ENCODE measurements at regions not wholly inside any gene's neighbourhood (a gene's known extent, or its start where the extent isn't known, plus 50 kb on each side); places are given as distances from the start of the nearest gene placed in this dataset.

- DNase-seq (ENCODE audit: low read depth, low spot score): no peak
- ChIA-PET POLR2A (no interaction called here), CTCF (no interaction called here)
- H3K9me3 ChIP-seq (ENCODE audit: control insufficient read depth, insufficient read depth, low read length): no peaks in the 10 kb centered on the region
- no peak for TF ChIP-seq CTCF (IDR thresholded peaks at IDR 0.05; ENCODE audit: low read depth, low read length)
- H3K27ac ChIP-seq (ENCODE audit: low read depth, low read length): no peak overlapping the region
- H3K27me3 ChIP-seq (ENCODE audit: control insufficient read depth, insufficient read depth, low read length): no peaks in the 10 kb centered on the region
- no peak overlapping the region for H3K4me3 ChIP-seq (ENCODE audit: low read depth, low read length)
Observed at GRCh38 chrX:127596882-127597281, 455.3 kb downstream of the ACTRT1 start.

DNA sequence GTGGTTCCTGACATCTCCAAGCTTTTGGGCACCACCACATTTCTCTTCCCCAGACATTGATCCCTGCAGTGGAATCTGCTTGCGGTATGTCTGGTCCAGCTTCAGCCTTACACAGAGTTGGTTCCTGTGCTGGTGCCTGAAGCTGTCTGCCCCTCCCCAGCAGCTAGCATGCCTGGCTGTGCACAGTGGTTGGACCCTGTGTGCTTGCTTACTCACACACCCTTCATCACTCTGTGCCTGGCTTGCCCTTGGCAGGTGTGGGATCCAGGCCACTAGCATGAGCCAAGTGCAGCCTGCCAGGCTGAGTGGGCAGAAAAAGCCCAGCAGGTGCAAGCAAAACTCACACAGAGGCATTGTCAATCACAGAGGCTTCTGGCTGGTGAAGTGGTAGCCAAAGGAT lies 473.8 kb downstream of the ACTRT1 start:
- TF ChIP-seq CTCF (IDR thresholded peaks at IDR 0.05; ENCODE audit: low read depth, low read length): no peak
- Histone ChIP-seq H3K4me3 (ENCODE audit: low read depth, low read length) (no peak overlapping the region), H3K27me3 (ENCODE audit: control insufficient read depth, insufficient read depth, low read length) (no peaks in the 10 kb centered on the region), H3K9me3 (ENCODE audit: control insufficient read depth, insufficient read depth, low read length) (peaks cover 13% of the 10 kb centered on the region), H3K27ac (ENCODE audit: low read depth, low read length) (no peak overlapping the region)
- DNase-seq (ENCODE audit: low read depth, low spot score): no peak
- POLR2A ChIA-PET: no interaction called here
- CTCF ChIA-PET: no interaction called here

GRCh38 chrX:127577884-127578283 lies 474.3 kb downstream of the ACTRT1 start:
- CTCF ChIA-PET: no interaction called here
- no peak for DNase-seq (ENCODE audit: low read depth, low spot score)

GRCh38 chrX:127574829-127575228 lies 477.4 kb downstream of the ACTRT1 start:
- CTCF ChIA-PET: no interaction called here
- no peak for TF ChIP-seq CTCF (IDR thresholded peaks at IDR 0.05; ENCODE audit: low read depth, low read length)
- H3K9me3 ChIP-seq (ENCODE audit: control insufficient read depth, insufficient read depth, low read length): peaks cover 13% of the 10 kb centered on the region
- DNase-seq (ENCODE audit: low read depth, low spot score): no peak
- H3K27me3 ChIP-seq (ENCODE audit: control insufficient read depth, insufficient read depth, low read length): no peaks in the 10 kb centered on the region
- no peak overlapping the region for H3K27ac ChIP-seq (ENCODE audit: low read depth, low read length)
- POLR2A ChIA-PET: no interaction called here
- no peak overlapping the region for H3K4me3 ChIP-seq (ENCODE audit: low read depth, low read length)

More at GRCh38 chrX:127577884-127578283, 474.3 kb downstream of the ACTRT1 start:
- H3K4me3 ChIP-seq (ENCODE audit: low read depth, low read length): no peak overlapping the region
- H3K27me3 ChIP-seq (ENCODE audit: control insufficient read depth, insufficient read depth, low read length): no peaks in the 10 kb centered on the region
- POLR2A ChIA-PET: no interaction called here
- TF ChIP-seq CTCF (IDR thresholded peaks at IDR 0.05; ENCODE audit: low read depth, low read length): no peak
- no peak overlapping the region for H3K27ac ChIP-seq (ENCODE audit: low read depth, low read length)
- peaks cover 13% of the 10 kb centered on the region for H3K9me3 ChIP-seq (ENCODE audit: control insufficient read depth, insufficient read depth, low read length)

DNA sequence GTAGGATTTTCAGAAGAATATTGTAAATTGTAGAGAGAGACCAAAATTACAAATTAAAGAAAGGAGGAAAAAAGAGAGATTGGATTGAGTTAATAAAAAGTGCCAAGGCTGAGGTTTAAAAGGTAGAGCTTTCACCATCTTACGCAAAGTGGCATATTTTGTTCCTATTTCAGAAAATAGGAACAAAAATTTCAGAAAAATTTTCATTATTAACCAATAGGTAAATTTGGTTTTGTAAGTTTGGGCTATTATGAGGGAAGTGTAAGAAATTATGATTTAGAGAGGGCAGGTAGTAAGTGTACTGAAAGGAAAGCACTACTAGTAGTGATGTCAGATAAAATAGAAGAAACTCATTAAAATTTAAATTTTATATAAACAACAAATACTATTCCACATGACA lies 479.7 kb downstream of the ACTRT1 start:
- no peak for DNase-seq (ENCODE audit: low read depth, low spot score)
- no peak for TF ChIP-seq CTCF (IDR thresholded peaks at IDR 0.05; ENCODE audit: low read depth, low read length)
- H3K9me3 ChIP-seq (ENCODE audit: control insufficient read depth, insufficient read depth, low read length): peaks cover 4% of the 10 kb centered on the region; the same call in 1 of the 2 replicates
- ChIA-PET POLR2A (no interaction called here), CTCF (no interaction called here)
- no peaks in the 10 kb centered on the region for H3K27me3 ChIP-seq (ENCODE audit: control insufficient read depth, insufficient read depth, low read length)
- no peak overlapping the region for H3K4me3 ChIP-seq (ENCODE audit: low read depth, low read length)
- no peak overlapping the region for H3K27ac ChIP-seq (ENCODE audit: low read depth, low read length)

Measured in AG04450 (cell line).